ENCODE measurements at regions not wholly inside any gene's neighbourhood (a gene's known extent, or its start where the extent isn't known, plus 50 kb on each side); places are given as distances from the start of the nearest gene placed in this dataset.

- TF ChIP-seq POLR2A (IDR thresholded peaks at IDR 0.05; ENCODE audit: low read length) (no peak), GATA1 (IDR thresholded peaks at IDR 0.05; ENCODE audit: low read depth, low read length) (no peak)
Observed at GRCh38 chr4:106603471-106603870, 234.9 kb upstream of the GIMD1 start.
